ENCODE measurements at regions not wholly inside any gene's neighbourhood (a gene's known extent, or its start where the extent isn't known, plus 50 kb on each side); places are given as distances from the start of the nearest gene placed in this dataset.
A peak's percentile ranks its signal among the peaks of the same experiment; 100 is the strongest.

DNA sequence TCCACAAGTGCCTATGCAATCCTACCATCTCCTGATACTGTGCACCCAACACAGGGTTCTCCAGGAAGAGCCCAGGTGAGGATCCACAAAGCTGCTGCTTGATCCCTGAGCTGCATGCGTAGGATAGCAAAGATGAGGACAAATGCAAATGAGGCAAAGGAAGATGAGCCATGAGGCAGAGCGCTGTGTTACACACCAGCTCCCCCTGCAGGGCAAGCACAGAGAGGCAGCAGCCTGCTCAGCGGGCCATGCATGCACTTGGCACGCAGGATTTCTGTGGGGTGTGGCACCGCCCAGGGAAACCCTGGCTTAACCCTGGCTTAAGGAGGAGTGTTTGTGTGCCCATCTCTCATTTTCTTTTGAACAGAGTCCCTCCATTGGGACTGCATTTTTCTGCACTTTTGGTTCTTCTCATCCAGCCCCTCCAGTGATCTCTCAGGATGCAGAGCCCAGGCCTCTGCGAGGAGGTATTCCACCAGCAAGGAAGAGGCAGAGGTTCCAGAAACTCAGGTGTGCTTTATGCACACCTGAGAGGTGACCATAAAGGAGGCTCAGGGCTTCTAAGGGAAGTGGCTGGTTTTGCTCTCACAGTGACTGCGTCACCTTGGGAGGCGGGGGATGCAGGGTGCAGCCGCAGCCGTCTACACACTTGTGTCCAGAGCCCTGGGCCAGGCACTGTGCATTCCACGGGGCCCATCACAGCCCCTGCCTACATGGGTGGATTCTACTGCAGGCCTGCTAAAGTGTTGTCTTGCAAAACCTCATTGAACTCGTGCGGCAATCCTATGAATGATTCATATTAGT, 973.3 kb upstream of the TMEM132C start:
- DNase-seq = peak; percentile 12 to 46 (median 42)
- no peaks in the 10 kb centered on the region for H3K36me3 ChIP-seq (ENCODE audit: control insufficient read depth in 4 of 4, insufficient read depth in 4 of 4, low read length in 3 of 4)
- ChIA-PET POLR2A (no interaction called here), CTCF (interaction anchor here (1.0 to 4.6 kb wide), 6 partner anchors 10 to 509 kb away, joined by 3 to 32 read pairs (median 5); no protein-coding TSS in a partner anchor)
- no peaks in the 10 kb centered on the region for H3K4me1 ChIP-seq (ENCODE audit: control extremely low read depth in 1 of 4, control insufficient read depth in 4 of 4, insufficient read depth in 4 of 4, low read length in 3 of 4)
- H3K27ac ChIP-seq (ENCODE audit: insufficient read depth in 1 of 2, low read depth in 1 of 2, low read length in 2 of 2, poor library complexity in 1 of 2, severe bottlenecking in 2 of 2) = no peak overlapping the region
- H3K4me3 ChIP-seq (ENCODE audit: control insufficient read depth in 1 of 7, extremely low read depth in 1 of 7, insufficient read depth in 4 of 7, low read depth in 2 of 7, low read length in 6 of 7) = no peak overlapping the region
- WGBS (ENCODE audit: insufficient coverage) = 75% methylated on average over 10 of the region's 13 CpGs
- H3K27me3 ChIP-seq (replicated peaks in 2 of 5; ENCODE audit: control insufficient read depth in 4 of 5, insufficient read depth in 5 of 5, low read length in 4 of 5) = no peaks in the 10 kb centered on the region
- no peaks in the 10 kb centered on the region for H3K9me3 ChIP-seq (ENCODE audit: control extremely low read depth in 1 of 5, control insufficient read depth in 4 of 5, insufficient read depth in 2 of 5, low read depth in 1 of 5, low read length in 4 of 5)

DNA sequence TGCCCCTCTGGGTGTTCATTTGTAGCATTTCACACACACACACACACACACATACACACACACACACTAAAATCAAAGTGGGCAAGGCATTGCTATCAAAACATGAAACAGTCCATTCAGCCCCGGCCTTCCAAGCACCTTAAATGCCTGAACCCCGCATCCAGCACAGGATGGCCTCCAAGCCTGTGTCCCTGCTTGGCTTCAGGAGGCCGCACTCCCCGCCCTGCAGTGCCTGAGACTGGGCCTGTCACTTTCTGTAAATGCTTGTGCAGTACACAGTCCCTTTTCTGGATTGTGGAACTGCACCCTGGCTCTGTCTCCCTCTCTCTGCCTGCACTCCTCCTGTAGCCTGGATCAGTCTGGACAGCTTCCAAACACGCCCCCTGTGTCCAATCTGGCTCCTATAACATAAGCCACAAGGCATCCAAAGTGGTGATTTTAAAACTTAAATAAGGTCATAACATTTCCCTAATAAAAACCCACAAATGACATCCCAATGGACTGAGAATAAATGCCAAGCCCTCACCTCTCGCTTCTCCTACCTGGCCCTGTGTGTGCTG, 972.2 kb upstream of the TMEM132C start:
- WGBS (ENCODE audit: insufficient coverage) = 93% methylated on average over 6 of the region's 6 CpGs
- ChIA-PET POLR2A (no interaction called here), CTCF (no interaction called here)
- no peaks in the 10 kb centered on the region for H3K27me3 ChIP-seq (replicated peaks in 2 of 5; ENCODE audit: control insufficient read depth in 4 of 5, insufficient read depth in 5 of 5, low read length in 4 of 5)
- no peaks in the 10 kb centered on the region for H3K36me3 ChIP-seq (ENCODE audit: control insufficient read depth in 4 of 4, insufficient read depth in 4 of 4, low read length in 3 of 4)
- no peaks in the 10 kb centered on the region for H3K4me1 ChIP-seq (ENCODE audit: control extremely low read depth in 1 of 4, control insufficient read depth in 4 of 4, insufficient read depth in 4 of 4, low read length in 3 of 4)
- H3K4me3 ChIP-seq (ENCODE audit: control insufficient read depth in 1 of 7, extremely low read depth in 1 of 7, insufficient read depth in 4 of 7, low read depth in 2 of 7, low read length in 6 of 7) = no peak overlapping the region
- no peak for DNase-seq
- no peak overlapping the region for H3K27ac ChIP-seq (ENCODE audit: insufficient read depth in 1 of 2, low read depth in 1 of 2, low read length in 2 of 2, poor library complexity in 1 of 2, severe bottlenecking in 2 of 2)
- H3K9me3 ChIP-seq (ENCODE audit: control extremely low read depth in 1 of 5, control insufficient read depth in 4 of 5, insufficient read depth in 2 of 5, low read depth in 1 of 5, low read length in 4 of 5) = no peaks in the 10 kb centered on the region

DNA sequence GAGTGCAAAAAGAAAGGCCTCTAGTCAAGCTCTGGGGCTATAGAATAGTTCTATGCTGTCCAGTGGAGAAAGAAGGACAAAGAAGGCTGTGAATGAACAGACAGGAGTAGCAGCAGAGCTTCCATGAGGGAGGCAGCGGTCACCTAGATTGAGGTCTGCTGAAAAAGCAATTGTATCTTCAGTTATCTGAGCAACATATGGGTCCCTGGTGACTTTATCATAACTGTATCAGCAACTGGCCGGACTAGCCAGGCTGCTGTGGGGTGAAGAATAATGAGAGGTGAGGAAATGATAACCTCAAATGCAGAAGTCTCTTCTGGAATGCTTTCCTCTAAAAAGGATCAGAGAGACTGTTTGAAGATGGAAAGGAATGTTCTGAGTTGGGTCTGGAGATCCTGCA, 971.3 kb upstream of the TMEM132C start:
- H3K4me3 ChIP-seq (ENCODE audit: control insufficient read depth in 1 of 7, extremely low read depth in 1 of 7, insufficient read depth in 4 of 7, low read depth in 2 of 7, low read length in 6 of 7) = no peak overlapping the region
- no peaks in the 10 kb centered on the region for H3K27me3 ChIP-seq (replicated peaks in 2 of 5; ENCODE audit: control insufficient read depth in 4 of 5, insufficient read depth in 5 of 5, low read length in 4 of 5)
- WGBS (ENCODE audit: insufficient coverage) = 63% methylated on average over 2 of the region's 2 CpGs
- no peak overlapping the region for H3K27ac ChIP-seq (ENCODE audit: insufficient read depth in 1 of 2, low read depth in 1 of 2, low read length in 2 of 2, poor library complexity in 1 of 2, severe bottlenecking in 2 of 2)
- POLR2A ChIA-PET = no interaction called here
- H3K9me3 ChIP-seq (ENCODE audit: control extremely low read depth in 1 of 5, control insufficient read depth in 4 of 5, insufficient read depth in 2 of 5, low read depth in 1 of 5, low read length in 4 of 5) = no peaks in the 10 kb centered on the region
- CTCF ChIA-PET = no interaction called here
- DNase-seq = no peak
- no peaks in the 10 kb centered on the region for H3K4me1 ChIP-seq (ENCODE audit: control extremely low read depth in 1 of 4, control insufficient read depth in 4 of 4, insufficient read depth in 4 of 4, low read length in 3 of 4)
- no peaks in the 10 kb centered on the region for H3K36me3 ChIP-seq (ENCODE audit: control insufficient read depth in 4 of 4, insufficient read depth in 4 of 4, low read length in 3 of 4)

DNA sequence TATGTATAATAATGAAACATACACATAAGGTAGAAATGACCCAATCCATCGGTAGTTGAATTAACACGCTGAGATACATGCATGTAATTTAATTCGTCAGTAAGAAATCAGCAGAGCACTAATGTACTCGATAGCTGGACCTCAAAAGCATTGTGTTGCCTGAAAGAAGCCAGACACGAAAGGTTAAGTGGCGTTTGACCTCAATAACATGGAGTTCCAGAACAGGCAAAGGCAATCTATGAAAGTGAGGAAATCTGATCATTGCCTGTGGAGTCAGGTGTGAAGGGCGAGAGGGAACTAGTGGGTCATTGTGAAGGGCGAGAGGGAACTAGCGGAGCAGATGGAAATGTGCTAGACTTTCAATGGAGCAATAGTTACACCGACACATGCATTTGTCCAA, 970.4 kb upstream of the TMEM132C start:
- H3K27me3 ChIP-seq (replicated peaks in 2 of 5; ENCODE audit: control insufficient read depth in 4 of 5, insufficient read depth in 5 of 5, low read length in 4 of 5) = no peaks in the 10 kb centered on the region
- POLR2A ChIA-PET = no interaction called here
- CTCF ChIA-PET = interaction anchor here (1.4 kb wide), 1 partner anchor 17 kb away, joined by 3 read pairs; no protein-coding TSS in a partner anchor
- 98% methylated on average over 10 of the region's 10 CpGs for WGBS (ENCODE audit: insufficient coverage)
- H3K4me3 ChIP-seq (ENCODE audit: control insufficient read depth in 1 of 7, extremely low read depth in 1 of 7, insufficient read depth in 4 of 7, low read depth in 2 of 7, low read length in 6 of 7) = no peak overlapping the region
- H3K27ac ChIP-seq (ENCODE audit: insufficient read depth in 1 of 2, low read depth in 1 of 2, low read length in 2 of 2, poor library complexity in 1 of 2, severe bottlenecking in 2 of 2) = no peak overlapping the region
- no peaks in the 10 kb centered on the region for H3K9me3 ChIP-seq (ENCODE audit: control extremely low read depth in 1 of 5, control insufficient read depth in 4 of 5, insufficient read depth in 2 of 5, low read depth in 1 of 5, low read length in 4 of 5)
- H3K4me1 ChIP-seq (ENCODE audit: control extremely low read depth in 1 of 4, control insufficient read depth in 4 of 4, insufficient read depth in 4 of 4, low read length in 3 of 4) = no peaks in the 10 kb centered on the region
- DNase-seq = no peak
- no peaks in the 10 kb centered on the region for H3K36me3 ChIP-seq (ENCODE audit: control insufficient read depth in 4 of 4, insufficient read depth in 4 of 4, low read length in 3 of 4)

DNA sequence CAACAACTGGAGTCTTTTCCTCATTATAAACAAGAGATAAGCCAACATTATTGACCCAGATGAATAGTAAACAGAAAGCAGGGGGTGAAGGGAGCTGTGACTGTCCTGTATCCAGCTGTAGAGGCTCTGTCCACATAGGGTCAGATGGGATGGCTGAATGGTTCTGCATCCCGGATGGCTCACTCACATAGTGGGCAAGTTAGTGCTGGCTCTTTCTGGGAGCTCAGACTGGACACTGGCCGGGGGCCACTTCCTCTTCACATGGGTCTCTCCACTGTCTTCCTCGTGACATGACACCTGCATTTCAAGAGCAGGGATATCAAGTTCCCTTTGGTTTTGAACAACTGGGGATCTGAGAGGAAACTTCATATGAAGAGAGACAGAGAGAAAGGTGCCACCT, 969.6 kb upstream of the TMEM132C start:
- WGBS (ENCODE audit: insufficient coverage) = 75% methylated on average over 1 of the region's 3 CpGs
- CTCF ChIA-PET = interaction anchor here (1.4 kb wide), 1 partner anchor 18 kb away, joined by 3 read pairs; no protein-coding TSS in a partner anchor
- Histone ChIP-seq H3K36me3 (ENCODE audit: control insufficient read depth in 4 of 4, insufficient read depth in 4 of 4, low read length in 3 of 4) (no peaks in the 10 kb centered on the region), H3K4me3 (ENCODE audit: control insufficient read depth in 1 of 7, extremely low read depth in 1 of 7, insufficient read depth in 4 of 7, low read depth in 2 of 7, low read length in 6 of 7) (no peak overlapping the region), H3K27ac (ENCODE audit: insufficient read depth in 1 of 2, low read depth in 1 of 2, low read length in 2 of 2, poor library complexity in 1 of 2, severe bottlenecking in 2 of 2) (no peak overlapping the region), H3K4me1 (ENCODE audit: control extremely low read depth in 1 of 4, control insufficient read depth in 4 of 4, insufficient read depth in 4 of 4, low read length in 3 of 4) (no peaks in the 10 kb centered on the region), H3K27me3 (replicated peaks in 2 of 5; ENCODE audit: control insufficient read depth in 4 of 5, insufficient read depth in 5 of 5, low read length in 4 of 5) (no peaks in the 10 kb centered on the region), H3K9me3 (ENCODE audit: control extremely low read depth in 1 of 5, control insufficient read depth in 4 of 5, insufficient read depth in 2 of 5, low read depth in 1 of 5, low read length in 4 of 5) (no peaks in the 10 kb centered on the region)
- POLR2A ChIA-PET = no interaction called here
- DNase-seq = no peak

DNA sequence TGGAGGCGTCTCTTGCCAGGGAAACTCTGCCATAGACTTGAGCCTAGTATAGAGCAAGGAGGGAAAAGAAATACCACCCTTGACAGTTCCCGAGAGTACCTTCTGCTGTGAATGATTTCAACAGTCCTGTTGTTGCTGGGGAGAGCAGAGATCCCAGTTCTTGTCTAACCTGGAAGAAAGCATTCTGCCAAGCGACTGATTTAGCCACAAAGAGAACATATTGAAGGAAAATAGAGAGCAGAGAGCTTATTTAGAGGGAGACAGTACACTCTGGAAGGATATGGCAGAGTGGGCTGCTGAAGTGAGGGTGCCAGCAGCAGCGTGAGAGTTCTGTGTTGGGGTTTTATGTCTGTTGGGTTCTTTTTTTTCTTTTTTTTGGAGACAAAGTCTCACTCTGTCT, 966.9 kb upstream of the TMEM132C start:
- Histone ChIP-seq H3K4me3 (ENCODE audit: control insufficient read depth in 1 of 7, extremely low read depth in 1 of 7, insufficient read depth in 4 of 7, low read depth in 2 of 7, low read length in 6 of 7) (no peak overlapping the region), H3K9me3 (ENCODE audit: control extremely low read depth in 1 of 5, control insufficient read depth in 4 of 5, insufficient read depth in 2 of 5, low read depth in 1 of 5, low read length in 4 of 5) (no peaks in the 10 kb centered on the region), H3K36me3 (ENCODE audit: control insufficient read depth in 4 of 4, insufficient read depth in 4 of 4, low read length in 3 of 4) (no peaks in the 10 kb centered on the region), H3K27ac (ENCODE audit: insufficient read depth in 1 of 2, low read depth in 1 of 2, low read length in 2 of 2, poor library complexity in 1 of 2, severe bottlenecking in 2 of 2) (no peak overlapping the region), H3K4me1 (ENCODE audit: control extremely low read depth in 1 of 4, control insufficient read depth in 4 of 4, insufficient read depth in 4 of 4, low read length in 3 of 4) (no peaks in the 10 kb centered on the region), H3K27me3 (replicated peaks in 2 of 5; ENCODE audit: control insufficient read depth in 4 of 5, insufficient read depth in 5 of 5, low read length in 4 of 5) (no peaks in the 10 kb centered on the region)
- DNase-seq = no peak
- CTCF ChIA-PET = no interaction called here
- WGBS (ENCODE audit: insufficient coverage) = 80% methylated on average over 3 of the region's 4 CpGs
- POLR2A ChIA-PET = no interaction called here

DNA sequence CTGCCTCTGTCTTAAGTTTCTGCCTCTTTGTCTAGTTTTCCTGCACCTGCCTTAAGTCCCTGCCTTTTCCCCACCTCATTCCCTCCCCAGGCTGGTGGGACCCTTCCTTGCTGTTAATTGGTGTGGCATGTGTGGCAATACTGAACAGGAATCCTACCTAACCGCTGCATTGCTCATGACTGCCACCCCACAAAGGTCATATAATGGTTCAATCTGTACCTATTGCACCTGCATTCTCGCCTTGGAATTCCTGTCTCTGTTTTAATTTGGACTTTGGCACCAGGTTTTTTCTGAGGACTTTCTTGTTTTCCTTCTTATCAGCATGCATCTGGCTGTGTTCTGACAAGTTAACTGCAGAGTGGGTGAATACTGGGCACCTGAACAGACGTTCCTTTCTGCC, 966.2 kb upstream of the TMEM132C start:
- Histone ChIP-seq H3K9me3 (ENCODE audit: control extremely low read depth in 1 of 5, control insufficient read depth in 4 of 5, insufficient read depth in 2 of 5, low read depth in 1 of 5, low read length in 4 of 5) (no peaks in the 10 kb centered on the region), H3K27me3 (replicated peaks in 2 of 5; ENCODE audit: control insufficient read depth in 4 of 5, insufficient read depth in 5 of 5, low read length in 4 of 5) (no peaks in the 10 kb centered on the region), H3K4me1 (ENCODE audit: control extremely low read depth in 1 of 4, control insufficient read depth in 4 of 4, insufficient read depth in 4 of 4, low read length in 3 of 4) (no peaks in the 10 kb centered on the region), H3K27ac (ENCODE audit: insufficient read depth in 1 of 2, low read depth in 1 of 2, low read length in 2 of 2, poor library complexity in 1 of 2, severe bottlenecking in 2 of 2) (no peak overlapping the region), H3K4me3 (ENCODE audit: control insufficient read depth in 1 of 7, extremely low read depth in 1 of 7, insufficient read depth in 4 of 7, low read depth in 2 of 7, low read length in 6 of 7) (no peak overlapping the region), H3K36me3 (ENCODE audit: control insufficient read depth in 4 of 4, insufficient read depth in 4 of 4, low read length in 3 of 4) (no peaks in the 10 kb centered on the region)
- DNase-seq = no peak
- CTCF ChIA-PET = no interaction called here
- POLR2A ChIA-PET = no interaction called here
- 58% methylated on average over 3 of the region's 3 CpGs for WGBS (ENCODE audit: insufficient coverage)

Data from common myeloid progenitor, CD34-positive (primary cell).